HL-60 (cell line): ENCODE measurements at regions not wholly inside any gene's neighbourhood (a gene's known extent, or its start where the extent isn't known, plus 50 kb on each side); places are given as distances from the start of the nearest gene placed in this dataset.

Experiments used
- GABPA ChIP-seq: IDR thresholded peaks from 2 replicates; pipeline ENCODE4 v1.6.1; 2012; ENCODE audit warnings: low read depth
- POLR2AphosphoS5 ChIP-seq: IDR thresholded peaks from 2 replicates; pipeline ENCODE4 v1.6.1; 2012; ENCODE audit warnings: low read depth
- SPI1 ChIP-seq: IDR thresholded peaks from 2 replicates; pipeline ENCODE4 v1.6.1; 2012; ENCODE audit warnings: low read depth, mild to moderate bottlenecking, borderline replicate concordance
- TF ChIP-seq, protein P1 (sequence below): IDR thresholded peaks from one replicate; pipeline ENCODE4 v1.5.1; 2011; ENCODE audit warnings: low read length, control low read depth, inconsistent platforms; ENCODE audit not compliant: insufficient read depth
- TF ChIP-seq, protein P2 (sequence below): IDR thresholded peaks from 2 replicates; pipeline ENCODE4 v1.6.1; 2012; ENCODE audit warnings: low read depth; ENCODE audit not compliant: insufficient replicate concordance

DNA sequence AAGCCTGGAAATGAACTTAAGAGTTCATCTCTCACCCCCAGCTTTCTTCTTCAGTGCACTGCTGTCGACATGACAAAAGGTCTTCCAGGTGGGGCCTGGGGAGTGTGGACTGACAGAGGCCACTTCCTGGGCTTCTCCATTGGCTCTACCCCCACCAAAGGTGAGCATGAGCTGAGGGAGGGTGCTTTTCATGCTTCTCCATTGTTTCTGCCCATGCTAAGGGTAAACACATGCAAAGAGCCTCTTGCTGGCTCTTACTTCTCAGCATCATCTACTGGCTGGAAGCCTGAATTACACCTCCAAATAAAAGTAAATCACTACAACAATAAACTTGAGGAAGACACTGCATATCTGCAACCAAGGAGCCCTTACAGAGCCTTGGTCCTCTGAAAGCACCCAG lies 227.2 kb downstream of the EPM2A start:
- TF ChIP-seq, protein P1, sequence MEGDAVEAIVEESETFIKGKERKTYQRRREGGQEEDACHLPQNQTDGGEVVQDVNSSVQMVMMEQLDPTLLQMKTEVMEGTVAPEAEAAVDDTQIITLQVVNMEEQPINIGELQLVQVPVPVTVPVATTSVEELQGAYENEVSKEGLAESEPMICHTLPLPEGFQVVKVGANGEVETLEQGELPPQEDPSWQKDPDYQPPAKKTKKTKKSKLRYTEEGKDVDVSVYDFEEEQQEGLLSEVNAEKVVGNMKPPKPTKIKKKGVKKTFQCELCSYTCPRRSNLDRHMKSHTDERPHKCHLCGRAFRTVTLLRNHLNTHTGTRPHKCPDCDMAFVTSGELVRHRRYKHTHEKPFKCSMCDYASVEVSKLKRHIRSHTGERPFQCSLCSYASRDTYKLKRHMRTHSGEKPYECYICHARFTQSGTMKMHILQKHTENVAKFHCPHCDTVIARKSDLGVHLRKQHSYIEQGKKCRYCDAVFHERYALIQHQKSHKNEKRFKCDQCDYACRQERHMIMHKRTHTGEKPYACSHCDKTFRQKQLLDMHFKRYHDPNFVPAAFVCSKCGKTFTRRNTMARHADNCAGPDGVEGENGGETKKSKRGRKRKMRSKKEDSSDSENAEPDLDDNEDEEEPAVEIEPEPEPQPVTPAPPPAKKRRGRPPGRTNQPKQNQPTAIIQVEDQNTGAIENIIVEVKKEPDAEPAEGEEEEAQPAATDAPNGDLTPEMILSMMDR: no peak
- TF ChIP-seq, protein P2, sequence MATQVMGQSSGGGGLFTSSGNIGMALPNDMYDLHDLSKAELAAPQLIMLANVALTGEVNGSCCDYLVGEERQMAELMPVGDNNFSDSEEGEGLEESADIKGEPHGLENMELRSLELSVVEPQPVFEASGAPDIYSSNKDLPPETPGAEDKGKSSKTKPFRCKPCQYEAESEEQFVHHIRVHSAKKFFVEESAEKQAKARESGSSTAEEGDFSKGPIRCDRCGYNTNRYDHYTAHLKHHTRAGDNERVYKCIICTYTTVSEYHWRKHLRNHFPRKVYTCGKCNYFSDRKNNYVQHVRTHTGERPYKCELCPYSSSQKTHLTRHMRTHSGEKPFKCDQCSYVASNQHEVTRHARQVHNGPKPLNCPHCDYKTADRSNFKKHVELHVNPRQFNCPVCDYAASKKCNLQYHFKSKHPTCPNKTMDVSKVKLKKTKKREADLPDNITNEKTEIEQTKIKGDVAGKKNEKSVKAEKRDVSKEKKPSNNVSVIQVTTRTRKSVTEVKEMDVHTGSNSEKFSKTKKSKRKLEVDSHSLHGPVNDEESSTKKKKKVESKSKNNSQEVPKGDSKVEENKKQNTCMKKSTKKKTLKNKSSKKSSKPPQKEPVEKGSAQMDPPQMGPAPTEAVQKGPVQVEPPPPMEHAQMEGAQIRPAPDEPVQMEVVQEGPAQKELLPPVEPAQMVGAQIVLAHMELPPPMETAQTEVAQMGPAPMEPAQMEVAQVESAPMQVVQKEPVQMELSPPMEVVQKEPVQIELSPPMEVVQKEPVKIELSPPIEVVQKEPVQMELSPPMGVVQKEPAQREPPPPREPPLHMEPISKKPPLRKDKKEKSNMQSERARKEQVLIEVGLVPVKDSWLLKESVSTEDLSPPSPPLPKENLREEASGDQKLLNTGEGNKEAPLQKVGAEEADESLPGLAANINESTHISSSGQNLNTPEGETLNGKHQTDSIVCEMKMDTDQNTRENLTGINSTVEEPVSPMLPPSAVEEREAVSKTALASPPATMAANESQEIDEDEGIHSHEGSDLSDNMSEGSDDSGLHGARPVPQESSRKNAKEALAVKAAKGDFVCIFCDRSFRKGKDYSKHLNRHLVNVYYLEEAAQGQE: no peak
- TF ChIP-seq SPI1 (no peak), POLR2AphosphoS5 (no peak), GABPA (no peak)
